GM19328 (cell line): ENCODE measurements at regions not wholly inside any gene's neighbourhood (a gene's known extent, or its start where the extent isn't known, plus 50 kb on each side); places are given as distances from the start of the nearest gene placed in this dataset.
"Not testable (repeated sequence)": the region's sequence is repeated elsewhere in the genome, so short reads cannot be mapped to it uniquely, and the experiment has no call there.

Source experiments
- ATAC-seq: cut with Tn5 transposase; IDR thresholded peaks from one replicate; pipeline ENCODE4 v1.9.1; 2021; ENCODE audit warnings: mild to moderate bottlenecking, moderate library complexity; ENCODE audit not compliant: unreplicated experiment

- no peak for ATAC-seq
Observed at GRCh38 chr6:142633317-142633716, 311.7 kb downstream of the HIVEP2 start.

GRCh38 chr6:142635130-142635529 lies 309.8 kb downstream of the HIVEP2 start:
- no peak for ATAC-seq

- no peak for ATAC-seq
Observed at GRCh38 chr6:142637624-142638351, 307.2 kb downstream of the HIVEP2 start.

GRCh38 chr6:142642651-142643050 lies 302.3 kb downstream of the HIVEP2 start:
- no peak for ATAC-seq

- ATAC-seq, result no peak
Observed at GRCh38 chr6:142644866-142645265, 300.1 kb downstream of the HIVEP2 start.

GRCh38 chr6:142645663-142646062 lies 299.3 kb downstream of the HIVEP2 start:
- ATAC-seq, result no peak

GRCh38 chr6:142647449-142648035 lies 297.4 kb downstream of the HIVEP2 start:
- no peak for ATAC-seq

GRCh38 chr6:142648036-142648451 lies 296.9 kb downstream of the HIVEP2 start:
- no peak for ATAC-seq

GRCh38 chr6:142648526-142648925 lies 296.4 kb downstream of the HIVEP2 start:
- ATAC-seq, result no peak

GRCh38 chr6:142649438-142650234 lies 295.3 kb downstream of the HIVEP2 start:
- not testable (repeated sequence) for ATAC-seq

- ATAC-seq, result no peak
Observed at GRCh38 chr6:142651384-142651783, 293.6 kb downstream of the HIVEP2 start.

- ATAC-seq, result no peak
Observed at GRCh38 chr6:142653710-142654420, 291.1 kb downstream of the HIVEP2 start.

- ATAC-seq, result no peak
Observed at GRCh38 chr6:142659661-142660060, 285.3 kb downstream of the HIVEP2 start.

GRCh38 chr6:142665393-142665792 lies 279.6 kb downstream of the HIVEP2 start:
- ATAC-seq, result no peak

GRCh38 chr6:142666599-142667185 lies 278.3 kb downstream of the HIVEP2 start:
- no peak for ATAC-seq

- no peak for ATAC-seq
Observed at GRCh38 chr6:142669471-142670351, 275.3 kb downstream of the HIVEP2 start.

- peak; percentile 89 for ATAC-seq
Observed at GRCh38 chr6:142671791-142672190, 273.2 kb downstream of the HIVEP2 start.

- ATAC-seq, result no peak
Observed at GRCh38 chr6:142675517-142675916, 269.5 kb downstream of the HIVEP2 start.

- no peak for ATAC-seq
Observed at GRCh38 chr6:142676027-142676443, 268.9 kb downstream of the HIVEP2 start.
